ENCODE measurements at regions not wholly inside any gene's neighbourhood (a gene's known extent, or its start where the extent isn't known, plus 50 kb on each side); places are given as distances from the start of the nearest gene placed in this dataset.

DNA sequence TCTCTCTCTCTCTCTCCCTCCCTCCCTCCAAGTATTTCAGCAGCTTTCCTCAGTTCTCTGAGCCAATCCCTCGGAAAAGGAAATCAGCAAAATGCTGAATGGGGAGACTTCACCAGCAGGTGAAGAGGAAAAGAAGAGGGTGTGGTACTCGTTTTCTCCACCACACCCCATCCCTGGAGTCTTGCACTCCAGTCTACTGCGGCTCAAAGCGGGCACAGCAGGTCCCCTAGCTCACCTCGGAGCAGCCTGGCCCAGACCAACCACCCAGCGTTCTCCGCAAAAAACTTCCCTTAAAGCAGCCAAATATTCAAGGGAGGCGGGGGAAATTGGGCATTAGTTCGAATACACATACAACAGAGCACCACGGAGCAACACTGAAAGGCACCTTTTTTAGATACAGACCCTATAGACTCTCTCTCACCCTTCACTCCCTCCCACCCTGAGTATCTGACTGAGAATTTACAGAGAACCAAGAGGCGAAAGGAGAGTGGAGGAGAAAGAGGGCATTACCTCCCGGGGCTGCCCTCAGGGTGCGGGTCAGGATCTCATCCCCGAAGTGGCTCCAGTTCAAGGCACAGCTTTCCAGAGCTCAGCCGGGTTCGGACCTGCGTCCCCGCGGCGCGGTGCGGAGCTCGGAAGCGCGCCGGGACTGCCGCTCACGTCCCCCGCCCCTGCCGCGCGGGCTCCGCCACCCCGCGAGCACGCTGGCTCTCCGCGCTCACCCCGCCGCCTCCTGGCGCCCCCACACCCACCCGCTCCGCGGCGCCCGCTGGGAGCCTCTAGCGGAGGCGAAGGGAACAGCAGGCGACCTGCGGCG, 1638.5 kb upstream of the C9orf72 start (continued):
- TF ChIP-seq ZNF622 (IDR thresholded peaks at IDR 0.05) (no peak), DPF2 (IDR thresholded peaks at IDR 0.05) (no peak), IKZF2 (IDR thresholded peaks at IDR 0.05) (no peak), BACH1 (IDR thresholded peaks at IDR 0.05; ENCODE audit: borderline replicate concordance) (no peak), SIN3A (IDR thresholded peaks at IDR 0.05; ENCODE audit: low read depth, low read length) (no peak), ATF7 (IDR thresholded peaks at IDR 0.05; ENCODE audit: low read depth) (no peak), BRCA1 (IDR thresholded peaks at IDR 0.05; ENCODE audit: low read depth, low read length) (no peak), TCF7 (IDR thresholded peaks at IDR 0.05; ENCODE audit: borderline replicate concordance) (no peak), ZNF207 (IDR thresholded peaks at IDR 0.05; ENCODE audit: borderline replicate concordance) (no peak), YBX1 (IDR thresholded peaks at IDR 0.05) (no peak), PAX5 (IDR thresholded peaks at IDR 0.05; ENCODE audit: borderline replicate concordance, low read depth, low read length) (no peak), CBX3 (IDR thresholded peaks at IDR 0.05; ENCODE audit: borderline replicate concordance, low read depth) (no peak), RUNX3 (IDR thresholded peaks at IDR 0.05; ENCODE audit: low read length) (no peak), POU2F2 (IDR thresholded peaks at IDR 0.05; ENCODE audit: borderline replicate concordance, low read depth, low read length) (no peak), RAD21 (IDR thresholded peaks at IDR 0.05; ENCODE audit: insufficient read depth, low read depth, low read length) (peak; percentile 50)
- TF ChIP-seq, protein P1, sequence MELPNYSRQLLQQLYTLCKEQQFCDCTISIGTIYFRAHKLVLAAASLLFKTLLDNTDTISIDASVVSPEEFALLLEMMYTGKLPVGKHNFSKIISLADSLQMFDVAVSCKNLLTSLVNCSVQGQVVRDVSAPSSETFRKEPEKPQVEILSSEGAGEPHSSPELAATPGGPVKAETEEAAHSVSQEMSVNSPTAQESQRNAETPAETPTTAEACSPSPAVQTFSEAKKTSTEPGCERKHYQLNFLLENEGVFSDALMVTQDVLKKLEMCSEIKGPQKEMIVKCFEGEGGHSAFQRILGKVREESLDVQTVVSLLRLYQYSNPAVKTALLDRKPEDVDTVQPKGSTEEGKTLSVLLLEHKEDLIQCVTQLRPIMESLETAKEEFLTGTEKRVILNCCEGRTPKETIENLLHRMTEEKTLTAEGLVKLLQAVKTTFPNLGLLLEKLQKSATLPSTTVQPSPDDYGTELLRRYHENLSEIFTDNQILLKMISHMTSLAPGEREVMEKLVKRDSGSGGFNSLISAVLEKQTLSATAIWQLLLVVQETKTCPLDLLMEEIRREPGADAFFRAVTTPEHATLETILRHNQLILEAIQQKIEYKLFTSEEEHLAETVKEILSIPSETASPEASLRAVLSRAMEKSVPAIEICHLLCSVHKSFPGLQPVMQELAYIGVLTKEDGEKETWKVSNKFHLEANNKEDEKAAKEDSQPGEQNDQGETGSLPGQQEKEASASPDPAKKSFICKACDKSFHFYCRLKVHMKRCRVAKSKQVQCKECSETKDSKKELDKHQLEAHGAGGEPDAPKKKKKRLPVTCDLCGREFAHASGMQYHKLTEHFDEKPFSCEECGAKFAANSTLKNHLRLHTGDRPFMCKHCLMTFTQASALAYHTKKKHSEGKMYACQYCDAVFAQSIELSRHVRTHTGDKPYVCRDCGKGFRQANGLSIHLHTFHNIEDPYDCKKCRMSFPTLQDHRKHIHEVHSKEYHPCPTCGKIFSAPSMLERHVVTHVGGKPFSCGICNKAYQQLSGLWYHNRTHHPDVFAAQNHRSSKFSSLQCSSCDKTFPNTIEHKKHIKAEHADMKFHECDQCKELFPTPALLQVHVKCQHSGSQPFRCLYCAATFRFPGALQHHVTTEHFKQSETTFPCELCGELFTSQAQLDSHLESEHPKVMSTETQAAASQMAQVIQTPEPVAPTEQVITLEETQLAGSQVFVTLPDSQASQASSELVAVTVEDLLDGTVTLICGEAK (IDR thresholded peaks at IDR 0.05; ENCODE audit: borderline replicate concordance), result no peak
- TF ChIP-seq, protein P2, sequence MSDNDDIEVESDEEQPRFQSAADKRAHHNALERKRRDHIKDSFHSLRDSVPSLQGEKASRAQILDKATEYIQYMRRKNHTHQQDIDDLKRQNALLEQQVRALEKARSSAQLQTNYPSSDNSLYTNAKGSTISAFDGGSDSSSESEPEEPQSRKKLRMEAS (IDR thresholded peaks at IDR 0.05; ENCODE audit: low read depth, low read length), result no peak
- TF ChIP-seq, protein P3, sequence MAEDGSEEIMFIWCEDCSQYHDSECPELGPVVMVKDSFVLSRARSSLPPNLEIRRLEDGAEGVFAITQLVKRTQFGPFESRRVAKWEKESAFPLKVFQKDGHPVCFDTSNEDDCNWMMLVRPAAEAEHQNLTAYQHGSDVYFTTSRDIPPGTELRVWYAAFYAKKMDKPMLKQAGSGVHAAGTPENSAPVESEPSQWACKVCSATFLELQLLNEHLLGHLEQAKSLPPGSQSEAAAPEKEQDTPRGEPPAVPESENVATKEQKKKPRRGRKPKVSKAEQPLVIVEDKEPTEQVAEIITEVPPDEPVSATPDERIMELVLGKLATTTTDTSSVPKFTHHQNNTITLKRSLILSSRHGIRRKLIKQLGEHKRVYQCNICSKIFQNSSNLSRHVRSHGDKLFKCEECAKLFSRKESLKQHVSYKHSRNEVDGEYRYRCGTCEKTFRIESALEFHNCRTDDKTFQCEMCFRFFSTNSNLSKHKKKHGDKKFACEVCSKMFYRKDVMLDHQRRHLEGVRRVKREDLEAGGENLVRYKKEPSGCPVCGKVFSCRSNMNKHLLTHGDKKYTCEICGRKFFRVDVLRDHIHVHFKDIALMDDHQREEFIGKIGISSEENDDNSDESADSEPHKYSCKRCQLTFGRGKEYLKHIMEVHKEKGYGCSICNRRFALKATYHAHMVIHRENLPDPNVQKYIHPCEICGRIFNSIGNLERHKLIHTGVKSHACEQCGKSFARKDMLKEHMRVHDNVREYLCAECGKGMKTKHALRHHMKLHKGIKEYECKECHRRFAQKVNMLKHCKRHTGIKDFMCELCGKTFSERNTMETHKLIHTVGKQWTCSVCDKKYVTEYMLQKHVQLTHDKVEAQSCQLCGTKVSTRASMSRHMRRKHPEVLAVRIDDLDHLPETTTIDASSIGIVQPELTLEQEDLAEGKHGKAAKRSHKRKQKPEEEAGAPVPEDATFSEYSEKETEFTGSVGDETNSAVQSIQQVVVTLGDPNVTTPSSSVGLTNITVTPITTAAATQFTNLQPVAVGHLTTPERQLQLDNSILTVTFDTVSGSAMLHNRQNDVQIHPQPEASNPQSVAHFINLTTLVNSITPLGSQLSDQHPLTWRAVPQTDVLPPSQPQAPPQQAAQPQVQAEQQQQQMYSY (CRISPR knock-in tag; IDR thresholded peaks at IDR 0.05), result no peak
- TF ChIP-seq, protein P4, sequence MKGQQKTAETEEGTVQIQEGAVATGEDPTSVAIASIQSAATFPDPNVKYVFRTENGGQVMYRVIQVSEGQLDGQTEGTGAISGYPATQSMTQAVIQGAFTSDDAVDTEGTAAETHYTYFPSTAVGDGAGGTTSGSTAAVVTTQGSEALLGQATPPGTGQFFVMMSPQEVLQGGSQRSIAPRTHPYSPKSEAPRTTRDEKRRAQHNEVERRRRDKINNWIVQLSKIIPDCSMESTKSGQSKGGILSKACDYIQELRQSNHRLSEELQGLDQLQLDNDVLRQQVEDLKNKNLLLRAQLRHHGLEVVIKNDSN (IDR thresholded peaks at IDR 0.05; ENCODE audit: borderline replicate concordance, extremely low read length, insufficient read depth, low read depth, low read length), result no peak
